22Rv1 (cell line): ENCODE measurements at regions not wholly inside any gene's neighbourhood (a gene's known extent, or its start where the extent isn't known, plus 50 kb on each side); places are given as distances from the start of the nearest gene placed in this dataset.

ENCODE experiments used
- CTCF ChIP-seq: fragments of 450-650 bp; IDR thresholded peaks from 2 replicates; pipeline ENCODE4 v1.5.1; 2017; ENCODE audit warnings: mild to moderate bottlenecking
- ZFX ChIP-seq: fragments of 450-650 bp; IDR thresholded peaks from 2 replicates; pipeline ENCODE4 v1.6.1; 2017; ENCODE audit warnings: antibody characterized with exemption, borderline replicate concordance

GRCh38 chr9:86807367-86807976 lies 139.8 kb downstream of the GAS1 start:
- TF ChIP-seq CTCF (no peak), ZFX (no peak)
